GM21526 (cell line): ENCODE measurements at regions not wholly inside any gene's neighbourhood (a gene's known extent, or its start where the extent isn't known, plus 50 kb on each side); places are given as distances from the start of the nearest gene placed in this dataset.

Experiments
- ATAC-seq: cut with Tn5 transposase; IDR thresholded peaks from one replicate; pipeline ENCODE4 v1.9.1; 2021; ENCODE audit warnings: moderate library complexity; ENCODE audit not compliant: unreplicated experiment, low FRiP score

GRCh38 chr11:23022854-23023253 lies 162.6 kb upstream of the CCDC179 start:
- ATAC-seq = no peak

GRCh38 chr11:23023319-23023718 lies 163.0 kb upstream of the CCDC179 start:
- no peak for ATAC-seq

DNA sequence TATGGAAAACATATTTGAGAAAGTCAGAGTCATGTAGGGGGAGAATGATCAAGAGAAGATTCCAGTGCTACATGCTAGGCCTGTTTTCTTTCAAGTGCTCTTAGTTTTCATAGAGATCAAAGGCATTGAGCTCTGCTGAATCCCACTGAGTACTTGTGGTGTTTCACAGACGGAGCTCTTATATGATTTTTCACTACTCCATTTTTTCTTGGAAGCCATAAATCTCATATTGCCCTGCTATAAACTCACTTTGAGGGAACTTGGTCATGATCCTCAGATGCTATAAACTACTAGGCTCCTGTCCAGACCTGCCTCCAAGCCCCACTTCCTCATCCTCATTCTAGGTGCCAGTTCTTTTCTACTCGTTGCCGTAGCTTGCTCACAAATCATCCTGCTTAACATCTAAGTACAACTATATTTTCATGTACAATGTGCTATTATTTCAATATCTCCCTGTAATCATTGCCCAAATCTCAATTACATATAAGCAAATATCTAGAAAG lies 180.8 kb upstream of the CCDC179 start:
- ATAC-seq = no peak

DNA sequence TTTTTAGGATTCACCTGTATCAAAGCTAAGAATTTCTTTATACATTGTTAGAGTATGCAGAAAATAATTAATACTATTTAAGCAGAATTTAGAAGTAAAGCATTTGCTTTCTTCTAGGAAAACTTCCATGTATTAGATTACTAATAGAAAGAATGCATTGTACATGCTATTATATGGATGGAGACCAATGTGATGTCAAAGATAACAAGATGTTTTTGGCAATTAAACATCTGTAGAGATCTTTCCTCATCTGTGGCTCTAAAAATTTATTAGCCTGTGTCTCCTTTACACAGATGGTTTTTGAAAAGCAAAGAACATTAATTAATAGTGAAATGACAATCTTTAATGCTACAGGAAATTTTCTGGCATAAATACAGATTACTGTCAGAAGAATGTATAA lies 198.4 kb upstream of the CCDC179 start:
- ATAC-seq = no peak

DNA sequence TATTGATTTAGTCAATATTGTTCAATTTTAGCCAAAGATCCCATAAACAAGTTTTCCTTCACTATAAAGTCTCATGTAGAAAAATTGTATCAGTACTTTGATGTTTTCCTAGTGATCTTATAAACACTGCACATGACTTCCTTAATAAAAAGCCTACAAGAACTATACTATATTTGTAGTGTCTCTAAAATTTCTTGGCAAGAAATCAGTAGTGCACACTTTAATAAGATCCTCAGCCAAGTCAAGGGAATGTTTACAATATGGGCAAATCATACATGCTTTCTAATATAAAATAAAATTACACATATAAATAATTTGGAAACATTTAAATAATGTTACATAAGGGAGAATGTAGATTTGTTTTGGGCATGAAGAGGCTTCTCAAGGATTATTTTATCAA lies 203.0 kb upstream of the CCDC179 start:
- no peak for ATAC-seq

DNA sequence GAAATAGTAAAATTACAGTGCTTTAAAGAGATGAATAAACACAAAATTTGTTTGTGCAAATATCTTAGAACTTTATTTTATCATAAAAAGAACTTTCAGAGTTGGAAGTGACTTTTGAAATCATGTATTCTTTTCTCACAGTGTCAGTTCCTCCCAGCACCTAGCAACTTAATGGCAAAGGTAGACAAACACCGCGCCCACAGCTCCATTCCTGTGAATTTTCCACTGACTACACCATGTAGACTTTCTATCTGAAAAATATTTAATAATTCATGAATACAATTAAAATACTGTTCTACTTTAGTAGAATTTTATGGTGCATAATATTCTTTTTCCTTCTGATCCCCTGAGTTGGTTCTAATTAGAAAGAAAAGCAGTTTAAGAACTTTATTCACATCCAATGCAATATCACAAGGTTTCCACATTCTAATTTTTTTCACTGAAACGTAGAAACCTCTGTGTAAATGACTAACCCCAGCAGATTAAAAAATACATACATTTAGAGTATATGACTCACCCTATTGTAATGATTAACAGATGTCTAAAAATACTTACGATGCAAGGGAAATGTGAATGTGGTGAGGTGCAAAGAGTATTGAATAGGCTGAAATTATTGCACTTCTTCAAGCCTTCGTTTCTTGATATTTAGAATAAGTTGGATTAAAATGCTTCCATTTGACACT lies 218.2 kb upstream of the CCDC179 start:
- peak; percentile 68 for ATAC-seq

- peak; percentile 76 for ATAC-seq
These were observed 219.1 kb upstream of the CCDC179 start for GRCh38 chr11:23079382-23079813.

GRCh38 chr11:23087407-23087806 lies 227.1 kb upstream of the CCDC179 start:
- no peak for ATAC-seq

GRCh38 chr11:23090659-23091058 lies 230.4 kb upstream of the CCDC179 start:
- no peak for ATAC-seq

GRCh38 chr11:23095650-23096189 lies 235.4 kb upstream of the CCDC179 start:
- no peak for ATAC-seq

- no peak for ATAC-seq
These were observed 237.6 kb upstream of the CCDC179 start for GRCh38 chr11:23097891-23098290.

GRCh38 chr11:23099256-23099655 lies 239.0 kb upstream of the CCDC179 start:
- ATAC-seq = no peak

DNA sequence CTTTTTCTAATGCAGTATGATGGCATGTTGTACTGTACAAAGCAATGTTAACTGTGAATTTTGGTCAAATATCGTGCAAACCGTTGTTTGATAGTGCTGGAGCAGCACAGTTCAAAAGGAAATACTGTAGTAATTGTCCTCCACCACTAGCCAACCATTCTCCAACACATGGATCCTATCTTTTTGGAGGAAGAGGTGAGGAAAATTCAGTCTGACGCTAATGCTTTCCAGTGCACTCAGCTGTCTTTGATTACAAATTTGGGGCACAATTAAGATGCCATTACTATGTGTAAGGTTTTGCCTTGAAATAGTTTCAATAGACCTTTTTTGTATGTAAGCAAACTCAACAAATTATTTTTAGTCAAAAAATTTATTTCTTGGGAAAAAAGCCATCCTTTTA lies 240.5 kb upstream of the CCDC179 start:
- ATAC-seq = no peak

GRCh38 chr11:23103416-23103815 lies 243.1 kb upstream of the CCDC179 start:
- no peak for ATAC-seq

DNA sequence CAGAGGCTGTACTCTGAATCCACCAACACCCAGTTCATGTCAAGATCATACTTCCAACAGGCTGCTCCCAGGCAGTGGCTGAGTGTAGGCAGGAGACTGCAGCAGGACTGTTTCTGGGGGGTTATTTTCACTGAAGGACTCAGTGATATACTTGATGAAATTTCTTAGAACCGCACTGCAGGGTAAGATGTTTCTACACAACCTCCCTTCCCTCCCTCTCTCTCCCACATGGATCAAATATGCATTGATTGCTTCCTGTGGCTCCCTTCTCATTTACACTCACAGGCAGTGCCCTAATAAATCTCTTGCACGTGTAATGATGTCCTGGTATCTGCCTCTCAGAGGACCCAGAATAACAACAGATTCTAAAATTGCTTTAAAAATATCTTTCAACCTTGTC lies 251.3 kb upstream of the CCDC179 start:
- no peak for ATAC-seq

- no peak for ATAC-seq
These were observed 252.1 kb upstream of the CCDC179 start for GRCh38 chr11:23112390-23112789.

GRCh38 chr11:23112987-23113886 lies 253.0 kb upstream of the CCDC179 start:
- ATAC-seq = no peak

DNA sequence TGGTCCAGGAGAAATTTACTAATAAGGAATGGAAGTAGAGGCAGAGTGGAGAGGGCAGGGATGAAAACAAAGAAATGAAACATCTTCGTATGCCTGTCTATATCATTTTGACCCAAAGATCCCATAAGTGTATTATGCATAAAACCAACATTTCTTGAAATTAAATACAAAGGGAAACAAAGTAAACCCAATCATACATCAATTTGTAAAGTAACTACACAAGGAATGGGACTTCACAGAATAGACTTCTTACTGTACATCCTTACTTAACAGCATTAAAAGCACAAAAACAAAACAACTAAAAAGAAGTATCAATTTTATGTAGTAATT lies 253.6 kb upstream of the CCDC179 start:
- ATAC-seq = no peak

DNA sequence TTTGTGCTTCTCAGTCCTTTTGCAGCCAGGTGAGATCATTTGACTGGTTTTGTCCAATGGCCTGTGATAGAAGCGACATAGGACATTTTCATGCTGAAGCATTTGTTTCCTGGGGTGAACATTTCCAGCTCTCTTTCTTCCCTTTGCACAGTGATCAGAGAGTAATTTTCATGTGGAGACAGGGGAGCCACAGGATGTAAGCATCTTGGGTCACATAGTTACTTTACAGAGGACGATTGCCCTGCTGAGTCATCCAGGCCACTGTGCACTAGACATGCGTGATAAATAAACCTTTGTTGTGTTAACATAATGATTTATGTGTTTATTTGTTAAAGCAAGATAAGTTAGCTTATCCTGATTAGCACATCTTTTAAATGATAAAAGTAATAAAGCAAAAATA lies 263.5 kb upstream of the CCDC179 start:
- ATAC-seq = no peak

GRCh38 chr11:23124249-23124648 lies 264.0 kb upstream of the CCDC179 start:
- no peak for ATAC-seq

- no peak for ATAC-seq
These were observed 264.7 kb upstream of the CCDC179 start for GRCh38 chr11:23124996-23125395.

- no peak for ATAC-seq
These were observed 267.4 kb upstream of the CCDC179 start for GRCh38 chr11:23127706-23128105.
